ENCODE measurements at regions not wholly inside any gene's neighbourhood (a gene's known extent, or its start where the extent isn't known, plus 50 kb on each side); places are given as distances from the start of the nearest gene placed in this dataset.
A peak's percentile ranks its signal among the peaks of the same experiment; 100 is the strongest.
"Not testable (repeated sequence)": the region's sequence is repeated elsewhere in the genome, so short reads cannot be mapped to it uniquely, and the experiment has no call there.

- not testable (repeated sequence) for H3K56ac ChIP-seq (ENCODE audit: low read length); H2BK120ac ChIP-seq (ENCODE audit: low read depth, low read length); H3K4me1 ChIP-seq (ENCODE audit: control insufficient read depth, low read depth, low read length); DNase-seq; H3K18ac ChIP-seq (ENCODE audit: low read length); H3K4me2 ChIP-seq (ENCODE audit: low read length); H2BK15ac ChIP-seq (replicated peaks; ENCODE audit: low read depth); H3K4ac ChIP-seq (ENCODE audit: low read depth, low read length); H3K4me3 ChIP-seq (ENCODE audit: low read length); H3K27ac ChIP-seq (ENCODE audit: low read depth, low read length); H4K8ac ChIP-seq (ENCODE audit: low read depth, low read length); H3K36me3 ChIP-seq (ENCODE audit: control insufficient read depth, insufficient read depth, low read length); H4K5ac ChIP-seq (ENCODE audit: low read length); H2AK5ac ChIP-seq (ENCODE audit: low read length); H2BK5ac ChIP-seq (ENCODE audit: low read length); H3K23ac ChIP-seq (ENCODE audit: low read length); H3K79me2 ChIP-seq (ENCODE audit: control insufficient read depth, insufficient read depth, low read length); H3K9ac ChIP-seq (ENCODE audit: low read length); H3K79me1 ChIP-seq (ENCODE audit: low read length); H3K27me3 ChIP-seq (ENCODE audit: insufficient read depth, low read length, poor library complexity)
- no CpG with 5 or more reads among the region's 4 CpGs for WGBS (ENCODE audit: extremely low coverage, insufficient coverage, low lambda C conversion rate)
These were observed 86.5 kb upstream of the SNX9 start for GRCh38 chr6:157736555-157736954.

GRCh38 chr6:157741321-157741947, 81.6 kb upstream of the SNX9 start:
- peaks cover 6% of the 10 kb centered on the region for H3K4me1 ChIP-seq (ENCODE audit: control insufficient read depth, low read depth, low read length)
- H3K4me3 ChIP-seq (ENCODE audit: low read length) = no peak overlapping the region
- H3K18ac ChIP-seq (ENCODE audit: low read length) = no peak overlapping the region
- H3K56ac ChIP-seq (ENCODE audit: low read length) = no peak overlapping the region
- no peak overlapping the region for H3K27ac ChIP-seq (ENCODE audit: low read depth, low read length)
- no peak overlapping the region for H2BK15ac ChIP-seq (replicated peaks; ENCODE audit: low read depth)
- DNase-seq = no peak
- H3K9ac ChIP-seq (ENCODE audit: low read length) = no peak overlapping the region
- H3K36me3 ChIP-seq (ENCODE audit: control insufficient read depth, insufficient read depth, low read length) = no peaks in the 10 kb centered on the region
- no peaks in the 10 kb centered on the region for H3K79me1 ChIP-seq (ENCODE audit: low read length)
- WGBS (ENCODE audit: extremely low coverage, insufficient coverage, low lambda C conversion rate) = no CpG with 5 or more reads among the region's 10 CpGs
- H3K27me3 ChIP-seq (ENCODE audit: insufficient read depth, low read length, poor library complexity) = no peaks in the 10 kb centered on the region
- H2BK5ac ChIP-seq (ENCODE audit: low read length) = no peak overlapping the region
- no peak overlapping the region for H2BK120ac ChIP-seq (ENCODE audit: low read depth, low read length)
- no peak overlapping the region for H3K23ac ChIP-seq (ENCODE audit: low read length)
- H2AK5ac ChIP-seq (ENCODE audit: low read length) = no peak overlapping the region
- H4K8ac ChIP-seq (ENCODE audit: low read depth, low read length) = no peak overlapping the region
- no peak overlapping the region for H3K4ac ChIP-seq (ENCODE audit: low read depth, low read length)
- no peak overlapping the region for H3K4me2 ChIP-seq (ENCODE audit: low read length)
- no peak overlapping the region for H4K5ac ChIP-seq (ENCODE audit: low read length)
- H3K79me2 ChIP-seq (ENCODE audit: control insufficient read depth, insufficient read depth, low read length) = no peaks in the 10 kb centered on the region

GRCh38 chr6:157741948-157742556, 81.0 kb upstream of the SNX9 start:
- Histone ChIP-seq H4K5ac (ENCODE audit: low read length) (no peak overlapping the region), H3K79me2 (ENCODE audit: control insufficient read depth, insufficient read depth, low read length) (no peaks in the 10 kb centered on the region), H3K27me3 (ENCODE audit: insufficient read depth, low read length, poor library complexity) (no peaks in the 10 kb centered on the region), H3K4me3 (ENCODE audit: low read length) (no peak overlapping the region), H3K36me3 (ENCODE audit: control insufficient read depth, insufficient read depth, low read length) (no peaks in the 10 kb centered on the region), H4K8ac (ENCODE audit: low read depth, low read length) (no peak overlapping the region), H3K9ac (ENCODE audit: low read length) (no peak overlapping the region), H3K79me1 (ENCODE audit: low read length) (no peaks in the 10 kb centered on the region), H3K4ac (ENCODE audit: low read depth, low read length) (no peak overlapping the region), H3K4me2 (ENCODE audit: low read length) (no peak overlapping the region), H3K56ac (ENCODE audit: low read length) (peak overlapping the region; percentile 27), H2BK15ac (replicated peaks; ENCODE audit: low read depth) (no peak overlapping the region), H2BK120ac (ENCODE audit: low read depth, low read length) (no peak overlapping the region), H3K27ac (ENCODE audit: low read depth, low read length) (no peak overlapping the region), H3K18ac (ENCODE audit: low read length) (no peak overlapping the region), H2BK5ac (ENCODE audit: low read length) (peak overlapping the region; percentile 37), H2AK5ac (ENCODE audit: low read length) (no peak overlapping the region), H3K23ac (ENCODE audit: low read length) (peak overlapping the region; percentile 4), H3K4me1 (ENCODE audit: control insufficient read depth, low read depth, low read length) (peaks cover 6% of the 10 kb centered on the region)
- WGBS (ENCODE audit: extremely low coverage, insufficient coverage, low lambda C conversion rate) = no CpG with 5 or more reads among the region's 5 CpGs
- peak; percentile 47 for DNase-seq

GRCh38 chr6:157744102-157744601, 78.9 kb upstream of the SNX9 start:
- no peak overlapping the region for H3K4me2 ChIP-seq (ENCODE audit: low read length)
- no peak for DNase-seq
- no peak overlapping the region for H4K8ac ChIP-seq (ENCODE audit: low read depth, low read length)
- H3K79me1 ChIP-seq (ENCODE audit: low read length) = no peaks in the 10 kb centered on the region
- H3K79me2 ChIP-seq (ENCODE audit: control insufficient read depth, insufficient read depth, low read length) = no peaks in the 10 kb centered on the region
- H3K18ac ChIP-seq (ENCODE audit: low read length) = no peak overlapping the region
- H2BK15ac ChIP-seq (replicated peaks; ENCODE audit: low read depth) = no peak overlapping the region
- H2BK120ac ChIP-seq (ENCODE audit: low read depth, low read length) = no peak overlapping the region
- H4K5ac ChIP-seq (ENCODE audit: low read length) = no peak overlapping the region
- no CpG with 5 or more reads among the region's 4 CpGs for WGBS (ENCODE audit: extremely low coverage, insufficient coverage, low lambda C conversion rate)
- no peak overlapping the region for H3K4ac ChIP-seq (ENCODE audit: low read depth, low read length)
- H2BK5ac ChIP-seq (ENCODE audit: low read length) = no peak overlapping the region
- H3K56ac ChIP-seq (ENCODE audit: low read length) = no peak overlapping the region
- H3K4me3 ChIP-seq (ENCODE audit: low read length) = no peak overlapping the region
- no peak overlapping the region for H3K23ac ChIP-seq (ENCODE audit: low read length)
- H3K9ac ChIP-seq (ENCODE audit: low read length) = no peak overlapping the region
- peaks cover 6% of the 10 kb centered on the region for H3K4me1 ChIP-seq (ENCODE audit: control insufficient read depth, low read depth, low read length)
- H3K27me3 ChIP-seq (ENCODE audit: insufficient read depth, low read length, poor library complexity) = no peaks in the 10 kb centered on the region
- no peaks in the 10 kb centered on the region for H3K36me3 ChIP-seq (ENCODE audit: control insufficient read depth, insufficient read depth, low read length)
- H3K27ac ChIP-seq (ENCODE audit: low read depth, low read length) = no peak overlapping the region
- H2AK5ac ChIP-seq (ENCODE audit: low read length) = no peak overlapping the region

- DNase-seq = no peak
- no peak overlapping the region for H2BK120ac ChIP-seq (ENCODE audit: low read depth, low read length)
- no peak overlapping the region for H4K8ac ChIP-seq (ENCODE audit: low read depth, low read length)
- H3K23ac ChIP-seq (ENCODE audit: low read length) = no peak overlapping the region
- no peak overlapping the region for H3K4me2 ChIP-seq (ENCODE audit: low read length)
- no CpG with 5 or more reads among the region's 8 CpGs for WGBS (ENCODE audit: extremely low coverage, insufficient coverage, low lambda C conversion rate)
- H2BK5ac ChIP-seq (ENCODE audit: low read length) = no peak overlapping the region
- no peak overlapping the region for H3K56ac ChIP-seq (ENCODE audit: low read length)
- no peak overlapping the region for H3K4ac ChIP-seq (ENCODE audit: low read depth, low read length)
- H4K5ac ChIP-seq (ENCODE audit: low read length) = no peak overlapping the region
- H3K4me1 ChIP-seq (ENCODE audit: control insufficient read depth, low read depth, low read length) = peaks cover 4% of the 10 kb centered on the region
- H2AK5ac ChIP-seq (ENCODE audit: low read length) = no peak overlapping the region
- no peak overlapping the region for H3K27ac ChIP-seq (ENCODE audit: low read depth, low read length)
- H2BK15ac ChIP-seq (replicated peaks; ENCODE audit: low read depth) = no peak overlapping the region
- H3K9ac ChIP-seq (ENCODE audit: low read length) = no peak overlapping the region
- H3K79me1 ChIP-seq (ENCODE audit: low read length) = no peaks in the 10 kb centered on the region
- H3K79me2 ChIP-seq (ENCODE audit: control insufficient read depth, insufficient read depth, low read length) = no peaks in the 10 kb centered on the region
- no peaks in the 10 kb centered on the region for H3K27me3 ChIP-seq (ENCODE audit: insufficient read depth, low read length, poor library complexity)
- H3K36me3 ChIP-seq (ENCODE audit: control insufficient read depth, insufficient read depth, low read length) = no peaks in the 10 kb centered on the region
- H3K4me3 ChIP-seq (ENCODE audit: low read length) = no peak overlapping the region
- no peak overlapping the region for H3K18ac ChIP-seq (ENCODE audit: low read length)
These were observed 76.1 kb upstream of the SNX9 start for GRCh38 chr6:157746897-157747296.
